Spleen (tissue), 7 donors: ENCODE measurements at regions not wholly inside any gene's neighbourhood (a gene's known extent, or its start where the extent isn't known, plus 50 kb on each side); places are given as distances from the start of the nearest gene placed in this dataset.

Experiments
- CTCF ChIP-seq, 11 experiments: fragments of 200-600 bp in 7 of 11; fragments of 450-650 bp in 4 of 11; sonication (generic) in 4 of 11; IDR thresholded peaks in 8 of 11; conservative IDR thresholded peaks in 3 of 11; 1 replicate in 7 of 11; 2 replicates in 4 of 11; pipeline versions ENCODE4 v1.4.0 to v1.8.0; 2016 to 2021; ENCODE audit warnings: antibody characterized with exemption in 11 of 11, inconsistent platforms in 4 of 11, mild to moderate bottlenecking in 1 of 11
- POLR2AphosphoS5 ChIP-seq, 3 donors: sonication (generic); formaldehyde crosslinking; IDR thresholded peaks; one replicate each; pipeline ENCODE4 v1.5.1; 2017; ENCODE audit warnings: antibody characterized with exemption in 3 of 3
- donor health status: DM: no; HTN: no; CAD: no; lungs with moderate emphysema.
- donor health status: DM: no; HTN: no; CAD: no.
- donor health status: DM: no; HTN: no; CAD: no.

GRCh38 chr5:53170746-53171349, 61.3 kb upstream of the MOCS2 start:
- TF ChIP-seq CTCF (IDR thresholded peaks at IDR 0.05 in 8 of 11, conservative IDR thresholded peaks at IDR 0.05 in 3 of 11) = peak in 6 of 11 experiments; percentile 22 to 58 (median 38)
- no peak for TF ChIP-seq POLR2AphosphoS5 (IDR thresholded peaks at IDR 0.05)
